ENCODE measurements at regions not wholly inside any gene's neighbourhood (a gene's known extent, or its start where the extent isn't known, plus 50 kb on each side); places are given as distances from the start of the nearest gene placed in this dataset.

- no peak for DNase-seq (ENCODE audit: low read depth)
- TF ChIP-seq CTCF (conservative IDR thresholded peaks at IDR 0.05; ENCODE audit: control insufficient read depth, insufficient read depth, low read depth, low read length): no peak
- H3K4me3 ChIP-seq (ENCODE audit: control insufficient read depth, low read depth, low read length): no peak overlapping the region
Observed at GRCh38 chr12:78683626-78684025, 180.9 kb upstream of the SYT1 start.

- DNase-seq (ENCODE audit: low read depth): no peak
- TF ChIP-seq CTCF (conservative IDR thresholded peaks at IDR 0.05; ENCODE audit: control insufficient read depth, insufficient read depth, low read depth, low read length): no peak
- H3K4me3 ChIP-seq (ENCODE audit: control insufficient read depth, low read depth, low read length): no peak overlapping the region
Observed at GRCh38 chr12:78684419-78684818, 180.2 kb upstream of the SYT1 start.

- DNase-seq (ENCODE audit: low read depth): no peak
- no peak overlapping the region for H3K4me3 ChIP-seq (ENCODE audit: control insufficient read depth, low read depth, low read length)
- no peak for TF ChIP-seq CTCF (conservative IDR thresholded peaks at IDR 0.05; ENCODE audit: control insufficient read depth, insufficient read depth, low read depth, low read length)
Observed at GRCh38 chr12:78695749-78696148, 168.8 kb upstream of the SYT1 start.

GRCh38 chr12:78696267-78696666, 168.3 kb upstream of the SYT1 start:
- no peak overlapping the region for H3K4me3 ChIP-seq (ENCODE audit: control insufficient read depth, low read depth, low read length)
- peak; percentile 4 for DNase-seq (ENCODE audit: low read depth)
- no peak for TF ChIP-seq CTCF (conservative IDR thresholded peaks at IDR 0.05; ENCODE audit: control insufficient read depth, insufficient read depth, low read depth, low read length)

GRCh38 chr12:78697817-78698415, 166.7 kb upstream of the SYT1 start:
- H3K4me3 ChIP-seq (ENCODE audit: control insufficient read depth, low read depth, low read length): no peak overlapping the region
- DNase-seq (ENCODE audit: low read depth): peak; percentile 53
- no peak for TF ChIP-seq CTCF (conservative IDR thresholded peaks at IDR 0.05; ENCODE audit: control insufficient read depth, insufficient read depth, low read depth, low read length)

- H3K4me3 ChIP-seq (ENCODE audit: control insufficient read depth, low read depth, low read length): no peak overlapping the region
- TF ChIP-seq CTCF (conservative IDR thresholded peaks at IDR 0.05; ENCODE audit: control insufficient read depth, insufficient read depth, low read depth, low read length): no peak
- DNase-seq (ENCODE audit: low read depth): peak; percentile 24
Observed at GRCh38 chr12:78698747-78699146, 165.8 kb upstream of the SYT1 start.

GRCh38 chr12:78700565-78700964, 164.0 kb upstream of the SYT1 start:
- no peak overlapping the region for H3K4me3 ChIP-seq (ENCODE audit: control insufficient read depth, low read depth, low read length)
- no peak for DNase-seq (ENCODE audit: low read depth)
- TF ChIP-seq CTCF (conservative IDR thresholded peaks at IDR 0.05; ENCODE audit: control insufficient read depth, insufficient read depth, low read depth, low read length): no peak
